CMK (cell line): ENCODE measurements at regions not wholly inside any gene's neighbourhood (a gene's known extent, or its start where the extent isn't known, plus 50 kb on each side); places are given as distances from the start of the nearest gene placed in this dataset.

Experiments
- DNase-seq: peaks from one replicate; pipeline ENCODE4 v3.0.0-alpha.2; 2010; ENCODE audit warnings: low read depth

- DNase-seq: no peak
Measured at GRCh38 chr7:156096771-156097538, 284.7 kb upstream of the SHH start.

GRCh38 chr7:156095908-156096539 is 283.8 kb upstream of the SHH start:
- no peak for DNase-seq

- DNase-seq: no peak
Measured at GRCh38 chr7:156094350-156095146, 282.3 kb upstream of the SHH start.

- DNase-seq: no peak
Measured at GRCh38 chr7:156092307-156092706, 280.0 kb upstream of the SHH start.

- no peak for DNase-seq
Measured at GRCh38 chr7:156091519-156092080, 279.3 kb upstream of the SHH start.

GRCh38 chr7:156090988-156091387 is 278.7 kb upstream of the SHH start:
- DNase-seq: no peak

- no peak for DNase-seq
Measured at GRCh38 chr7:156089222-156089621, 277.0 kb upstream of the SHH start.

GRCh38 chr7:156088115-156088514 is 275.9 kb upstream of the SHH start:
- no peak for DNase-seq

GRCh38 chr7:156082048-156083040 is 270.1 kb upstream of the SHH start:
- no peak for DNase-seq

- no peak for DNase-seq
Measured at GRCh38 chr7:156080596-156080995, 268.3 kb upstream of the SHH start.

- DNase-seq: no peak
Measured at GRCh38 chr7:156080046-156080445, 267.8 kb upstream of the SHH start.

- no peak for DNase-seq
Measured at GRCh38 chr7:156079156-156079555, 266.9 kb upstream of the SHH start.

GRCh38 chr7:156074982-156075615 is 262.8 kb upstream of the SHH start:
- DNase-seq: no peak

GRCh38 chr7:156074084-156074483 is 261.8 kb upstream of the SHH start:
- no peak for DNase-seq

GRCh38 chr7:156073366-156074052 is 261.2 kb upstream of the SHH start:
- DNase-seq: no peak

- no peak for DNase-seq
Measured at GRCh38 chr7:156071612-156072011, 259.3 kb upstream of the SHH start.

GRCh38 chr7:156069891-156070290 is 257.6 kb upstream of the SHH start:
- DNase-seq: no peak

GRCh38 chr7:156067156-156067555 is 254.9 kb upstream of the SHH start:
- no peak for DNase-seq

GRCh38 chr7:156065400-156065799 is 253.1 kb upstream of the SHH start:
- DNase-seq: no peak

- DNase-seq: no peak
Measured at GRCh38 chr7:156064971-156065386, 252.7 kb upstream of the SHH start.
